ENCODE measurements at regions not wholly inside any gene's neighbourhood (a gene's known extent, or its start where the extent isn't known, plus 50 kb on each side); places are given as distances from the start of the nearest gene placed in this dataset.
"Not testable (repeated sequence)": the region's sequence is repeated elsewhere in the genome, so short reads cannot be mapped to it uniquely, and the experiment has no call there.

DNA sequence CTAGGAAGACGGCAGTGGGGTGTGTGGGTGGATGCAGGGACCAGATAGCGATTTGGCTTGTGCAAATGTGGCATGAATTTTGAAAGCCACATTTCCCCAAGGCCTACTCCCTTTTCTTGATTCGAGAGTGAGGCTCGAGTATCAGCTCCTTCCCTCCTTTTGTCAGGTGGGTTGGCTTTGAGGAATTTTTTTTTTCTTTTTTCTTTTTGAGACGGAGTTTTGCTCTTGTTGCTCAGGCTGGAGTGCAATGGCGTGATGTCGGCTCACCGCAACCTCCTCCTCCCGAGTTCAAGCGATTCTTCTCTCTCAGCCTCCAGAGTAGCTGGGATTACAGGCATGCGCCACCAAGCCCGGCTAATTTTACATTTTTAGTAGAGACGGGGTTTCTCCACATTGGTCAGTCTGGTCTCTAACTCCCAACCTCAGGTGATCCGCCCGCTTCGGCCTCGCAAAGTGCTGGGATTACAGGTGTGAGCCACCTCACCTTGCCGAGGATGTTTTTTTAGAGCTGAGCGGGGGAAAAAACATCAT, 335.0 kb downstream of the SRGAP2C start:
- Histone ChIP-seq H3K4me1 (ENCODE audit: control insufficient read depth in 4 of 4, insufficient read depth in 4 of 4, low read length in 3 of 4) (peaks cover 7 to 60% (median 41%) of the 10 kb centered on the region in 4 donors), H3K27ac (ENCODE audit: low read depth in 1 of 2, low read length in 2 of 2) (peak overlapping the region; percentile 4 to 78), H3K9ac (ENCODE audit: low read depth in 1 of 2, low read length in 2 of 2) (peak overlapping the region; percentile 15 to 34), H3K4me3 (ENCODE audit: low read depth in 1 of 3, low read length in 3 of 3) (peak overlapping the region; percentile 38 to 73 (median 64))
- H3K36me3 ChIP-seq (ENCODE audit: control insufficient read depth in 4 of 4, insufficient read depth in 3 of 4, low read depth in 1 of 4, low read length in 3 of 4); DNase-seq (ENCODE audit: low spot score); H3K27me3 ChIP-seq (ENCODE audit: control insufficient read depth in 4 of 4, insufficient read depth in 4 of 4, low read length in 3 of 4); H3K9me3 ChIP-seq (ENCODE audit: control insufficient read depth in 4 of 4, low read length in 3 of 4): not testable (repeated sequence)
- TF ChIP-seq RXRA (IDR thresholded peaks at IDR 0.05), result peak in 1 of 2 donors; percentile 4
- peak in 1 of 2 donors; percentile 46 for TF ChIP-seq EGR1 (IDR thresholded peaks at IDR 0.05; ENCODE audit: low read depth in 2 of 2)
- TF ChIP-seq, protein P1, sequence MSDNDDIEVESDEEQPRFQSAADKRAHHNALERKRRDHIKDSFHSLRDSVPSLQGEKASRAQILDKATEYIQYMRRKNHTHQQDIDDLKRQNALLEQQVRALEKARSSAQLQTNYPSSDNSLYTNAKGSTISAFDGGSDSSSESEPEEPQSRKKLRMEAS (IDR thresholded peaks at IDR 0.05), result peak; percentile 42
- WGBS, result 31% methylated on average over 19 of the region's 19 CpGs

DNA sequence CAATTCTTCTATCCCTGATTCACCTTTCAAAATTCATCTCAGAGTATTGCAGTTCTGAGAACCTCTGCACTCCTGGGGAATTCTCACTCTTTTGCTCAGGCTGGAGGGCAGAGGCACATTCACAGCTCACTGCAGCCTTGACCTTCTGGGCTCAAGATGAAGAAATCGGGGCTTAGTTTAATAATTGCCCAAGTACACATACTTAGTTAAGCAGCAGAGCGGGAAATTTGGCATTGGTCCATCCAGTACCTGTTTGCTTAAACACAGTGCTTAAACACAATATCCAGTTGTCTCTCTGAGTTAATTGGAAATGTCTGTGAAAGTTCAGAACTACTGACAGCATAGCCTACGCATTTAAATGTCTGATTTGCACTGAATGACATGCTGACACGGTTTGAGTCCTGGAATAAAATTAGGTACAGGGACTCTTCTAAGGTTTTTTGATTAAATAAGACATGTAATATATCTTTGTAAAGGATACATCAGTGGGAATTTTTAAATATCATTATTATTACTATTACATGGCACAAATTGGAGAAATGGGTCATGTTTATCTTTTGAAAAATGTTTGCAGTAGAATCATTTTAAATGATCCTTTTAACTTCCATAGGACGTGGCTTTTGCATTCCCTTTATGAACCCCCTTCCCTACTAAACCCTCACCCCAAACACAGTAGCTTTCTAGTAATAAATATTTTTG, 337.4 kb downstream of the SRGAP2C start:
- peaks cover 8 to 63% (median 40%) of the 10 kb centered on the region in 4 donors for H3K4me1 ChIP-seq (ENCODE audit: control insufficient read depth in 4 of 4, insufficient read depth in 4 of 4, low read length in 3 of 4)

More for the DNA sequence above, 337.4 kb downstream of the SRGAP2C start:
- H3K9me3 ChIP-seq (ENCODE audit: control insufficient read depth in 4 of 4, low read length in 3 of 4), result no peaks in the 10 kb centered on the region
- WGBS, result 31% methylated on average over 5 of the region's 5 CpGs
- TF ChIP-seq TAF1 (conservative IDR thresholded peaks at IDR 0.05) (peak; percentile 56), SP1 (IDR thresholded peaks at IDR 0.05) (peak; percentile 88), YY1 (IDR thresholded peaks at IDR 0.05) (peak; percentile 84), JUND (IDR thresholded peaks at IDR 0.05) (peak; percentile 61 to 75), NR2F2 (IDR thresholded peaks at IDR 0.05) (peak; percentile 90), HNF4G (IDR thresholded peaks at IDR 0.05) (peak; percentile 60), RAD21 (IDR thresholded peaks at IDR 0.05) (peak; percentile 41 to 50), FOXA2 (IDR thresholded peaks at IDR 0.05) (peak; percentile 69), EGR1 (IDR thresholded peaks at IDR 0.05; ENCODE audit: low read depth in 2 of 2) (peak in 1 of 2 donors; percentile 36), GABPA (IDR thresholded peaks at IDR 0.05 in 1 of 2, conservative IDR thresholded peaks at IDR 0.05 in 1 of 2) (peak in 1 of 2 donors; percentile 23), RXRA (IDR thresholded peaks at IDR 0.05) (peak; percentile 89 to 92), HNF4A (conservative IDR thresholded peaks at IDR 0.05) (peak; percentile 89 to 92), FOXA1 (IDR thresholded peaks at IDR 0.05) (peak; percentile 67)
- TF ChIP-seq, protein P2, sequence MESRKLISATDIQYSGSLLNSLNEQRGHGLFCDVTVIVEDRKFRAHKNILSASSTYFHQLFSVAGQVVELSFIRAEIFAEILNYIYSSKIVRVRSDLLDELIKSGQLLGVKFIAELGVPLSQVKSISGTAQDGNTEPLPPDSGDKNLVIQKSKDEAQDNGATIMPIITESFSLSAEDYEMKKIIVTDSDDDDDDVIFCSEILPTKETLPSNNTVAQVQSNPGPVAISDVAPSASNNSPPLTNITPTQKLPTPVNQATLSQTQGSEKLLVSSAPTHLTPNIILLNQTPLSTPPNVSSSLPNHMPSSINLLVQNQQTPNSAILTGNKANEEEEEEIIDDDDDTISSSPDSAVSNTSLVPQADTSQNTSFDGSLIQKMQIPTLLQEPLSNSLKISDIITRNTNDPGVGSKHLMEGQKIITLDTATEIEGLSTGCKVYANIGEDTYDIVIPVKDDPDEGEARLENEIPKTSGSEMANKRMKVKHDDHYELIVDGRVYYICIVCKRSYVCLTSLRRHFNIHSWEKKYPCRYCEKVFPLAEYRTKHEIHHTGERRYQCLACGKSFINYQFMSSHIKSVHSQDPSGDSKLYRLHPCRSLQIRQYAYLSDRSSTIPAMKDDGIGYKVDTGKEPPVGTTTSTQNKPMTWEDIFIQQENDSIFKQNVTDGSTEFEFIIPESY (IDR thresholded peaks at IDR 0.05), result peak; percentile 44
- TF ChIP-seq, protein P3, sequence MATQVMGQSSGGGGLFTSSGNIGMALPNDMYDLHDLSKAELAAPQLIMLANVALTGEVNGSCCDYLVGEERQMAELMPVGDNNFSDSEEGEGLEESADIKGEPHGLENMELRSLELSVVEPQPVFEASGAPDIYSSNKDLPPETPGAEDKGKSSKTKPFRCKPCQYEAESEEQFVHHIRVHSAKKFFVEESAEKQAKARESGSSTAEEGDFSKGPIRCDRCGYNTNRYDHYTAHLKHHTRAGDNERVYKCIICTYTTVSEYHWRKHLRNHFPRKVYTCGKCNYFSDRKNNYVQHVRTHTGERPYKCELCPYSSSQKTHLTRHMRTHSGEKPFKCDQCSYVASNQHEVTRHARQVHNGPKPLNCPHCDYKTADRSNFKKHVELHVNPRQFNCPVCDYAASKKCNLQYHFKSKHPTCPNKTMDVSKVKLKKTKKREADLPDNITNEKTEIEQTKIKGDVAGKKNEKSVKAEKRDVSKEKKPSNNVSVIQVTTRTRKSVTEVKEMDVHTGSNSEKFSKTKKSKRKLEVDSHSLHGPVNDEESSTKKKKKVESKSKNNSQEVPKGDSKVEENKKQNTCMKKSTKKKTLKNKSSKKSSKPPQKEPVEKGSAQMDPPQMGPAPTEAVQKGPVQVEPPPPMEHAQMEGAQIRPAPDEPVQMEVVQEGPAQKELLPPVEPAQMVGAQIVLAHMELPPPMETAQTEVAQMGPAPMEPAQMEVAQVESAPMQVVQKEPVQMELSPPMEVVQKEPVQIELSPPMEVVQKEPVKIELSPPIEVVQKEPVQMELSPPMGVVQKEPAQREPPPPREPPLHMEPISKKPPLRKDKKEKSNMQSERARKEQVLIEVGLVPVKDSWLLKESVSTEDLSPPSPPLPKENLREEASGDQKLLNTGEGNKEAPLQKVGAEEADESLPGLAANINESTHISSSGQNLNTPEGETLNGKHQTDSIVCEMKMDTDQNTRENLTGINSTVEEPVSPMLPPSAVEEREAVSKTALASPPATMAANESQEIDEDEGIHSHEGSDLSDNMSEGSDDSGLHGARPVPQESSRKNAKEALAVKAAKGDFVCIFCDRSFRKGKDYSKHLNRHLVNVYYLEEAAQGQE (IDR thresholded peaks at IDR 0.05), result peak; percentile 81
- TF ChIP-seq, protein P1 (IDR thresholded peaks at IDR 0.05), result peak; percentile 74
- TF ChIP-seq, protein P4, sequence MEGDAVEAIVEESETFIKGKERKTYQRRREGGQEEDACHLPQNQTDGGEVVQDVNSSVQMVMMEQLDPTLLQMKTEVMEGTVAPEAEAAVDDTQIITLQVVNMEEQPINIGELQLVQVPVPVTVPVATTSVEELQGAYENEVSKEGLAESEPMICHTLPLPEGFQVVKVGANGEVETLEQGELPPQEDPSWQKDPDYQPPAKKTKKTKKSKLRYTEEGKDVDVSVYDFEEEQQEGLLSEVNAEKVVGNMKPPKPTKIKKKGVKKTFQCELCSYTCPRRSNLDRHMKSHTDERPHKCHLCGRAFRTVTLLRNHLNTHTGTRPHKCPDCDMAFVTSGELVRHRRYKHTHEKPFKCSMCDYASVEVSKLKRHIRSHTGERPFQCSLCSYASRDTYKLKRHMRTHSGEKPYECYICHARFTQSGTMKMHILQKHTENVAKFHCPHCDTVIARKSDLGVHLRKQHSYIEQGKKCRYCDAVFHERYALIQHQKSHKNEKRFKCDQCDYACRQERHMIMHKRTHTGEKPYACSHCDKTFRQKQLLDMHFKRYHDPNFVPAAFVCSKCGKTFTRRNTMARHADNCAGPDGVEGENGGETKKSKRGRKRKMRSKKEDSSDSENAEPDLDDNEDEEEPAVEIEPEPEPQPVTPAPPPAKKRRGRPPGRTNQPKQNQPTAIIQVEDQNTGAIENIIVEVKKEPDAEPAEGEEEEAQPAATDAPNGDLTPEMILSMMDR (IDR thresholded peaks at IDR 0.05; ENCODE audit: low read depth, low read length, missing input control), result no peak
- TF ChIP-seq, protein P5, sequence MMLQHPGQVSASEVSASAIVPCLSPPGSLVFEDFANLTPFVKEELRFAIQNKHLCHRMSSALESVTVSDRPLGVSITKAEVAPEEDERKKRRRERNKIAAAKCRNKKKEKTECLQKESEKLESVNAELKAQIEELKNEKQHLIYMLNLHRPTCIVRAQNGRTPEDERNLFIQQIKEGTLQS (IDR thresholded peaks at IDR 0.05), result no peak
- H3K27me3 ChIP-seq (ENCODE audit: control insufficient read depth in 4 of 4, insufficient read depth in 4 of 4, low read length in 3 of 4), result no peaks in the 10 kb centered on the region
- H3K36me3 ChIP-seq (ENCODE audit: control insufficient read depth in 4 of 4, insufficient read depth in 3 of 4, low read depth in 1 of 4, low read length in 3 of 4), result no peaks in the 10 kb centered on the region
- H3K9ac ChIP-seq (ENCODE audit: low read depth in 1 of 2, low read length in 2 of 2), result peak overlapping the region in 1 of 2 donors; percentile 58
- H3K27ac ChIP-seq (ENCODE audit: low read depth in 1 of 2, low read length in 2 of 2), result peak overlapping the region; percentile 50 to 57
- DNase-seq (ENCODE audit: low spot score), result peak; percentile 61
- no peak overlapping the region for H3K4me3 ChIP-seq (ENCODE audit: low read depth in 1 of 3, low read length in 3 of 3)
